SK-N-SH treated with all-trans-retinoic acid at 6 μM for 48 hours (cell line): ENCODE measurements at regions not wholly inside any gene's neighbourhood (a gene's known extent, or its start where the extent isn't known, plus 50 kb on each side); places are given as distances from the start of the nearest gene placed in this dataset.

Experiments
- ATAC-seq: fragments of 200-7000 bp; cut with Tn5 transposase; 3 replicates; pipeline ENCODE4 v1.9.1; 2020; ENCODE audit warnings: mild to moderate bottlenecking, moderate library complexity
- BACH2 ChIP-seq: fragments of 250-450 bp; sonication (Bioruptor Pico); IDR thresholded peaks from 2 replicates; pipeline ENCODE4 v1.9.0; 2021; ENCODE audit warnings: mild to moderate bottlenecking, borderline replicate concordance
- CSDC2 ChIP-seq: fragments of 250-450 bp; sonication (Bioruptor Pico); IDR thresholded peaks from 2 replicates; pipeline ENCODE4 v1.5.0; 2020; ENCODE audit warnings: mild to moderate bottlenecking, moderate library complexity
- ESRRG ChIP-seq: fragments of 250-450 bp; sonication (Bioruptor Pico); IDR thresholded peaks from 2 replicates; pipeline ENCODE4 v1.6.1; 2021; ENCODE audit warnings: mild to moderate bottlenecking
- GLIS3 ChIP-seq: fragments of 250-450 bp; sonication (Bioruptor Pico); IDR thresholded peaks from 2 replicates; pipeline ENCODE4 v1.5.0; 2020; ENCODE audit warnings: mild to moderate bottlenecking, moderate library complexity
- ISL1 ChIP-seq: fragments of 250-450 bp; sonication (Bioruptor Pico); IDR thresholded peaks from 2 replicates; pipeline ENCODE4 v2.1.2; 2022; ENCODE audit warnings: mild to moderate bottlenecking, moderate library complexity
- OSR1 ChIP-seq: fragments of 250-450 bp; sonication (Bioruptor Pico); IDR thresholded peaks from 2 replicates; pipeline ENCODE4 v1.8.0; 2022; ENCODE audit warnings: moderate library complexity, mild to moderate bottlenecking, inconsistent platforms
- PPARA ChIP-seq: fragments of 250-450 bp; sonication (Bioruptor Pico); IDR thresholded peaks from 2 replicates; pipeline ENCODE4 v1.5.0; 2020; ENCODE audit warnings: mild to moderate bottlenecking, borderline replicate concordance
- RARB ChIP-seq: fragments of 250-450 bp; sonication (Bioruptor Pico); IDR thresholded peaks from 2 replicates; pipeline ENCODE4 v1.8.0; 2021; ENCODE audit warnings: mild to moderate bottlenecking, moderate library complexity
- SNAI2 ChIP-seq: fragments of 250-450 bp; sonication (Bioruptor Pico); IDR thresholded peaks from 2 replicates; pipeline ENCODE4 v1.5.0; 2020; ENCODE audit warnings: mild to moderate bottlenecking, moderate library complexity
- TCF4 ChIP-seq: fragments of 250-450 bp; sonication (Bioruptor Pico); IDR thresholded peaks from 2 replicates; pipeline ENCODE4 v1.8.0; 2021; ENCODE audit warnings: mild to moderate bottlenecking, moderate library complexity, borderline replicate concordance
- TOX ChIP-seq: fragments of 250-450 bp; sonication (Bioruptor Pico); IDR thresholded peaks from 2 replicates; pipeline ENCODE4 v1.8.0; 2021; ENCODE audit warnings: mild to moderate bottlenecking, moderate library complexity, borderline replicate concordance
- ZC3H10 ChIP-seq: fragments of 250-450 bp; sonication (Bioruptor Pico); IDR thresholded peaks from 2 replicates; pipeline ENCODE4 v1.5.1; 2021; ENCODE audit warnings: mild to moderate bottlenecking, moderate library complexity
- ZFP3 ChIP-seq: fragments of 250-450 bp; sonication (Bioruptor Pico); IDR thresholded peaks from 2 replicates; pipeline ENCODE4 v1.5.0; 2020; ENCODE audit warnings: mild to moderate bottlenecking, moderate library complexity
- ZNF565 ChIP-seq: fragments of 450-650 bp; formaldehyde crosslinking; conservative IDR thresholded peaks from 2 replicates; pipeline ENCODE4 v1.5.0; 2020; ENCODE audit warnings: low read depth, mild to moderate bottlenecking, moderate library complexity
- ZNF70 ChIP-seq: fragments of 450-650 bp; formaldehyde crosslinking; IDR thresholded peaks from 2 replicates; pipeline ENCODE4 v1.5.0; 2020; ENCODE audit warnings: mild to moderate bottlenecking, moderate library complexity
- ZNF8 ChIP-seq: fragments of 450-650 bp; formaldehyde crosslinking; IDR thresholded peaks from 2 replicates; pipeline ENCODE4 v1.5.0; 2020; ENCODE audit warnings: mild to moderate bottlenecking, moderate library complexity
- TF ChIP-seq, protein P1 (sequence below): fragments of 250-450 bp; sonication (Bioruptor Pico); IDR thresholded peaks from 2 replicates; pipeline ENCODE4 v1.8.0; 2021; ENCODE audit warnings: low read depth, mild to moderate bottlenecking, moderate library complexity, borderline replicate concordance
- TF ChIP-seq, protein P2 (sequence below): fragments of 250-450 bp; sonication (Bioruptor Pico); IDR thresholded peaks from 2 replicates; pipeline ENCODE4 v1.5.1; 2021; ENCODE audit warnings: mild to moderate bottlenecking, moderate library complexity
- TF ChIP-seq, protein P3 (sequence below): fragments of 250-450 bp; sonication (Bioruptor Pico); IDR thresholded peaks from 2 replicates; pipeline ENCODE4 v1.5.0; 2020; ENCODE audit warnings: mild to moderate bottlenecking, moderate library complexity
- TF ChIP-seq, protein P4 (sequence below): fragments of 250-450 bp; sonication (Bioruptor Pico); IDR thresholded peaks from 2 replicates; pipeline ENCODE4 v1.8.0; 2020; ENCODE audit warnings: mild to moderate bottlenecking, moderate library complexity, borderline replicate concordance

DNA sequence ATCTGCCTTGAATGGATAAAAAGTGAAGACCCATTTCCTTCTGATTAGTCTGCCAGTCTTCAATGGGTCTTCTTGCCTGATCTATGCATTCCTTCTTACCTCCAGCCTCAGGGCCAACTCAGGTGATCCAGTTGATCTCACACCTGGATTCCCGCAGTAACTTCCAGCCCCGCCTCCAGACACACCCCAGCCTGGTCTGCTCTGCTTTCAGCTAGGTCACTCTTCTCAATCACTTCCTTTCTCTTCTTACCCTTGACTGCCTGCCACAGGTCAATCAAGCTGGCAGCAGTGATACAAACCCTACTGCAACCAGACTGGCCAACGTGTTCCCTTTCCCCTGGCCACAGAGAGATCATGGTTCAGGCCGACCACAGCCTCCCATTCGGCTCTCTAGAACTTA, 263.6 kb downstream of the ZNF516 start:
- ATAC-seq = no peak
- TF ChIP-seq TOX (CRISPR knock-in tag) = no peak
- TF ChIP-seq ZNF70 (CRISPR knock-in tag) = no peak

DNA sequence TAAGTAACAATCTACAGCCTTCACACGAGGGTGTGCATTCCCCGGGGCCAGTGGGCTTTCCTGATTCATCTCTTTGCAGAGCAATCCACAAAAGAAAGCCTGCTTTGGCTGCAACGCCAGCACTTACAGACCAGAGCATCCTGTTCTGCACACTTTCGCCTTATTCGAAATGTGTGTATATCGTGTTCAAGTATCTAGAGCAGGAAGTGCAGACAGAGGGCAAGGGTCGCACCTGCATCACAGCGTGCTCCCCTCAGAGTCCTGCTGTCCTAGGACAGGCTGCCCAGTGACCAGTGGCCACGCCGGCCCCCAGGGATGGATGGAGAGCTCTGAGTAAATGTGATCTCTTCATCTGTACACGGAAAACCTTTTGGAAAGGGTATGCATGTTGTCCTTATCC, 264.3 kb downstream of the ZNF516 start:
- TF ChIP-seq RARB (CRISPR knock-in tag) (no peak), ZNF565 (no peak), OSR1 (CRISPR knock-in tag) (no peak), ISL1 (no peak), PPARA (CRISPR knock-in tag) (no peak), TOX (CRISPR knock-in tag) (no peak), ESRRG (no peak), GLIS3 (CRISPR knock-in tag) (no peak), SNAI2 (CRISPR knock-in tag) (no peak), ZC3H10 (no peak), ZNF70 (CRISPR knock-in tag) (no peak), BACH2 (CRISPR knock-in tag) (no peak), ZFP3 (no peak), CSDC2 (CRISPR knock-in tag) (no peak)
- TF ChIP-seq, protein P1, sequence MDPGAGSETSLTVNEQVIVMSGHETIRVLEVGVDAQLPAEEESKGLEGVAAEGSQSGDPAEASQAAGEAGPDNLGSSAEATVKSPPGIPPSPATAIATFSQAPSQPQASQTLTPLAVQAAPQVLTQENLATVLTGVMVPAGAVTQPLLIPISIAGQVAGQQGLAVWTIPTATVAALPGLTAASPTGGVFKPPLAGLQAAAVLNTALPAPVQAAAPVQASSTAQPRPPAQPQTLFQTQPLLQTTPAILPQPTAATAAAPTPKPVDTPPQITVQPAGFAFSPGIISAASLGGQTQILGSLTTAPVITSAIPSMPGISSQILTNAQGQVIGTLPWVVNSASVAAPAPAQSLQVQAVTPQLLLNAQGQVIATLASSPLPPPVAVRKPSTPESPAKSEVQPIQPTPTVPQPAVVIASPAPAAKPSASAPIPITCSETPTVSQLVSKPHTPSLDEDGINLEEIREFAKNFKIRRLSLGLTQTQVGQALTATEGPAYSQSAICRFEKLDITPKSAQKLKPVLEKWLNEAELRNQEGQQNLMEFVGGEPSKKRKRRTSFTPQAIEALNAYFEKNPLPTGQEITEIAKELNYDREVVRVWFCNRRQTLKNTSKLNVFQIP (CRISPR knock-in tag) = no peak
- TF ChIP-seq, protein P2, sequence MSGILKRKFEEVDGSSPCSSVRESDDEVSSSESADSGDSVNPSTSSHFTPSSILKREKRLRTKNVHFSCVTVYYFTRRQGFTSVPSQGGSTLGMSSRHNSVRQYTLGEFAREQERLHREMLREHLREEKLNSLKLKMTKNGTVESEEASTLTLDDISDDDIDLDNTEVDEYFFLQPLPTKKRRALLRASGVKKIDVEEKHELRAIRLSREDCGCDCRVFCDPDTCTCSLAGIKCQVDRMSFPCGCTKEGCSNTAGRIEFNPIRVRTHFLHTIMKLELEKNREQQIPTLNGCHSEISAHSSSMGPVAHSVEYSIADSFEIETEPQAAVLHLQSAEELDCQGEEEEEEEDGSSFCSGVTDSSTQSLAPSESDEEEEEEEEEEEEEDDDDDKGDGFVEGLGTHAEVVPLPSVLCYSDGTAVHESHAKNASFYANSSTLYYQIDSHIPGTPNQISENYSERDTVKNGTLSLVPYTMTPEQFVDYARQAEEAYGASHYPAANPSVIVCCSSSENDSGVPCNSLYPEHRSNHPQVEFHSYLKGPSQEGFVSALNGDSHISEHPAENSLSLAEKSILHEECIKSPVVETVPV (CRISPR knock-in tag) = no peak
- TF ChIP-seq, protein P3, sequence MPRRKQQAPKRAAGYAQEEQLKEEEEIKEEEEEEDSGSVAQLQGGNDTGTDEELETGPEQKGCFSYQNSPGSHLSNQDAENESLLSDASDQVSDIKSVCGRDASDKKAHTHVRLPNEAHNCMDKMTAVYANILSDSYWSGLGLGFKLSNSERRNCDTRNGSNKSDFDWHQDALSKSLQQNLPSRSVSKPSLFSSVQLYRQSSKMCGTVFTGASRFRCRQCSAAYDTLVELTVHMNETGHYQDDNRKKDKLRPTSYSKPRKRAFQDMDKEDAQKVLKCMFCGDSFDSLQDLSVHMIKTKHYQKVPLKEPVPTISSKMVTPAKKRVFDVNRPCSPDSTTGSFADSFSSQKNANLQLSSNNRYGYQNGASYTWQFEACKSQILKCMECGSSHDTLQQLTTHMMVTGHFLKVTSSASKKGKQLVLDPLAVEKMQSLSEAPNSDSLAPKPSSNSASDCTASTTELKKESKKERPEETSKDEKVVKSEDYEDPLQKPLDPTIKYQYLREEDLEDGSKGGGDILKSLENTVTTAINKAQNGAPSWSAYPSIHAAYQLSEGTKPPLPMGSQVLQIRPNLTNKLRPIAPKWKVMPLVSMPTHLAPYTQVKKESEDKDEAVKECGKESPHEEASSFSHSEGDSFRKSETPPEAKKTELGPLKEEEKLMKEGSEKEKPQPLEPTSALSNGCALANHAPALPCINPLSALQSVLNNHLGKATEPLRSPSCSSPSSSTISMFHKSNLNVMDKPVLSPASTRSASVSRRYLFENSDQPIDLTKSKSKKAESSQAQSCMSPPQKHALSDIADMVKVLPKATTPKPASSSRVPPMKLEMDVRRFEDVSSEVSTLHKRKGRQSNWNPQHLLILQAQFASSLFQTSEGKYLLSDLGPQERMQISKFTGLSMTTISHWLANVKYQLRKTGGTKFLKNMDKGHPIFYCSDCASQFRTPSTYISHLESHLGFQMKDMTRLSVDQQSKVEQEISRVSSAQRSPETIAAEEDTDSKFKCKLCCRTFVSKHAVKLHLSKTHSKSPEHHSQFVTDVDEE (CRISPR knock-in tag) = no peak
- ATAC-seq = no peak

DNA sequence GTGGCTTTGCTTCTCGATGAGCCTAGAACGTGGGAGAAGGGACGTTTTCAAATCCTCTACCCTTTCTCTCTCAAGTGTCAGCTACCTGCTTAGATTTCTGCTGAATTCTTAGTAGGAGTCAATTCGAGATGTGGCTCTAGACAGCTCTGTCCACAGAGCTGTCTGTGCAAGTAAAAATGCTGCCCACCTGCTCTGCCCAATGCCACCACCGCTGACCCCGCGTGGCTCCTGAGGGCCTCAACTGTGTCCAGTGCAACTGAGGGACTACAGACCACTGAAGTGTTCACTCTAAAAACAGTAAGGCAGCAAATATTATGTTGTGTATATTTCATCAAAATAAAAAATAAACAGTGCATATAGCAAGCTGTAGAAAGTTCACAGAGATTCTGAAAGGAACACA, 266.3 kb downstream of the ZNF516 start:
- ATAC-seq = no peak
- TF ChIP-seq TCF4 (CRISPR knock-in tag) (no peak), ZNF8 (CRISPR knock-in tag) (no peak), GLIS3 (CRISPR knock-in tag) (no peak), CSDC2 (CRISPR knock-in tag) (no peak)
- TF ChIP-seq, protein P3 (CRISPR knock-in tag) = no peak
- TF ChIP-seq, protein P1 (CRISPR knock-in tag) = no peak
- TF ChIP-seq, protein P4, sequence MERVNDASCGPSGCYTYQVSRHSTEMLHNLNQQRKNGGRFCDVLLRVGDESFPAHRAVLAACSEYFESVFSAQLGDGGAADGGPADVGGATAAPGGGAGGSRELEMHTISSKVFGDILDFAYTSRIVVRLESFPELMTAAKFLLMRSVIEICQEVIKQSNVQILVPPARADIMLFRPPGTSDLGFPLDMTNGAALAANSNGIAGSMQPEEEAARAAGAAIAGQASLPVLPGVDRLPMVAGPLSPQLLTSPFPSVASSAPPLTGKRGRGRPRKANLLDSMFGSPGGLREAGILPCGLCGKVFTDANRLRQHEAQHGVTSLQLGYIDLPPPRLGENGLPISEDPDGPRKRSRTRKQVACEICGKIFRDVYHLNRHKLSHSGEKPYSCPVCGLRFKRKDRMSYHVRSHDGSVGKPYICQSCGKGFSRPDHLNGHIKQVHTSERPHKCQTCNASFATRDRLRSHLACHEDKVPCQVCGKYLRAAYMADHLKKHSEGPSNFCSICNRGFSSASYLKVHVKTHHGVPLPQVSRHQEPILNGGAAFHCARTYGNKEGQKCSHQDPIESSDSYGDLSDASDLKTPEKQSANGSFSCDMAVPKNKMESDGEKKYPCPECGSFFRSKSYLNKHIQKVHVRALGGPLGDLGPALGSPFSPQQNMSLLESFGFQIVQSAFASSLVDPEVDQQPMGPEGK (CRISPR knock-in tag) = no peak
